ENCODE measurements at regions not wholly inside any gene's neighbourhood (a gene's known extent, or its start where the extent isn't known, plus 50 kb on each side); places are given as distances from the start of the nearest gene placed in this dataset.

GRCh38 chr13:103676329-103676728 lies 610.1 kb upstream of the SLC10A2 start:
- ATAC-seq (no peak), DNase-seq (no peak)
- H3K27ac Mint-ChIP-seq, result no peak overlapping the region
- H3K27me3 Mint-ChIP-seq, result no peaks in the 10 kb centered on the region
- H3K9me3 Mint-ChIP-seq, result peaks cover 0 to 17% (median 3%) of the 10 kb centered on the region in 9 donors
- no peaks in the 10 kb centered on the region for H3K4me1 Mint-ChIP-seq
- H3K36me3 Mint-ChIP-seq, result no peaks in the 10 kb centered on the region
- POLR2A ChIA-PET, result no interaction called here
- H3K4me3 Mint-ChIP-seq, result no peak overlapping the region

GRCh38 chr13:103671547-103671946 lies 605.3 kb upstream of the SLC10A2 start:
- Mint-ChIP-seq H3K27me3 (no peaks in the 10 kb centered on the region), H3K36me3 (no peaks in the 10 kb centered on the region), H3K4me3 (no peak overlapping the region), H3K9me3 (peaks cover 0 to 35% (median 4%) of the 10 kb centered on the region in 9 donors), H3K4me1 (no peaks in the 10 kb centered on the region), H3K27ac (no peak overlapping the region)
- DNase-seq (no peak), ATAC-seq (no peak)
- POLR2A ChIA-PET, result no interaction called here

- Mint-ChIP-seq H3K27me3 (no peaks in the 10 kb centered on the region), H3K36me3 (no peaks in the 10 kb centered on the region), H3K27ac (no peak overlapping the region), H3K4me3 (no peak overlapping the region), H3K4me1 (no peaks in the 10 kb centered on the region), H3K9me3 (peaks cover 0 to 22% (median 4%) of the 10 kb centered on the region in 9 donors)
- no peak for ATAC-seq
- POLR2A ChIA-PET, result no interaction called here
- DNase-seq, result no peak
These were observed 597.8 kb upstream of the SLC10A2 start for GRCh38 chr13:103663996-103664395.

GRCh38 chr13:103656311-103656710 lies 590.1 kb upstream of the SLC10A2 start:
- H3K9me3 Mint-ChIP-seq, result peaks cover 0 to 7% (median under 1%) of the 10 kb centered on the region in 9 donors
- no peak overlapping the region for H3K4me3 Mint-ChIP-seq
- no peaks in the 10 kb centered on the region for H3K4me1 Mint-ChIP-seq
- H3K36me3 Mint-ChIP-seq, result no peaks in the 10 kb centered on the region
- no peak for ATAC-seq
- POLR2A ChIA-PET, result no interaction called here
- H3K27me3 Mint-ChIP-seq, result no peaks in the 10 kb centered on the region
- DNase-seq, result no peak
- no peak overlapping the region for H3K27ac Mint-ChIP-seq

- Mint-ChIP-seq H3K36me3 (no peaks in the 10 kb centered on the region), H3K27ac (no peak overlapping the region), H3K27me3 (peaks cover 0 to 3% (median 0%) of the 10 kb centered on the region in 5 donors), H3K4me1 (no peaks in the 10 kb centered on the region), H3K9me3 (peaks cover 0 to 6% (median 2%) of the 10 kb centered on the region in 9 donors), H3K4me3 (no peak overlapping the region)
- no peak for DNase-seq
- POLR2A ChIA-PET, result no interaction called here
- ATAC-seq, result no peak
These were observed 574.4 kb upstream of the SLC10A2 start for GRCh38 chr13:103640606-103641005.

GRCh38 chr13:103639326-103639725 lies 573.1 kb upstream of the SLC10A2 start:
- no peak overlapping the region for H3K27ac Mint-ChIP-seq
- POLR2A ChIA-PET, result no interaction called here
- peaks cover 0 to 3% (median 0%) of the 10 kb centered on the region in 5 donors for H3K27me3 Mint-ChIP-seq
- ATAC-seq (no peak), DNase-seq (no peak)
- peaks cover 0 to 6% (median 2%) of the 10 kb centered on the region in 9 donors for H3K9me3 Mint-ChIP-seq
- no peaks in the 10 kb centered on the region for H3K36me3 Mint-ChIP-seq
- H3K4me3 Mint-ChIP-seq, result no peak overlapping the region
- H3K4me1 Mint-ChIP-seq, result no peaks in the 10 kb centered on the region

- POLR2A ChIA-PET, result no interaction called here
- Mint-ChIP-seq H3K4me1 (no peaks in the 10 kb centered on the region), H3K9me3 (peaks cover 0 to 6% (median 2%) of the 10 kb centered on the region in 9 donors), H3K27me3 (peaks cover 0 to 3% (median 0%) of the 10 kb centered on the region in 5 donors), H3K4me3 (no peak overlapping the region), H3K36me3 (no peaks in the 10 kb centered on the region), H3K27ac (no peak overlapping the region)
- ATAC-seq (no peak), DNase-seq (no peak)
These were observed 572.5 kb upstream of the SLC10A2 start for GRCh38 chr13:103638706-103639105.

GRCh38 chr13:103634066-103634465 lies 567.8 kb upstream of the SLC10A2 start:
- Mint-ChIP-seq H3K27me3 (peaks cover 0 to 3% (median 0%) of the 10 kb centered on the region in 5 donors), H3K4me1 (no peaks in the 10 kb centered on the region), H3K27ac (no peak overlapping the region), H3K4me3 (no peak overlapping the region), H3K9me3 (peaks cover 0 to 6% (median 2%) of the 10 kb centered on the region in 9 donors), H3K36me3 (no peaks in the 10 kb centered on the region)
- DNase-seq (no peak), ATAC-seq (no peak)
- POLR2A ChIA-PET, result no interaction called here

- H3K27ac Mint-ChIP-seq, result no peak overlapping the region
- H3K9me3 Mint-ChIP-seq, result peaks cover 0 to 8% (median 0%) of the 10 kb centered on the region in 9 donors
- no peak for ATAC-seq
- H3K36me3 Mint-ChIP-seq, result no peaks in the 10 kb centered on the region
- POLR2A ChIA-PET, result no interaction called here
- no peaks in the 10 kb centered on the region for H3K4me1 Mint-ChIP-seq
- no peak overlapping the region for H3K4me3 Mint-ChIP-seq
- H3K27me3 Mint-ChIP-seq, result no peaks in the 10 kb centered on the region
- no peak for DNase-seq
These were observed 559.0 kb upstream of the SLC10A2 start for GRCh38 chr13:103625194-103625593.

GRCh38 chr13:103618151-103618550 lies 551.9 kb upstream of the SLC10A2 start:
- DNase-seq (no peak), ATAC-seq (no peak)
- H3K36me3 Mint-ChIP-seq, result no peaks in the 10 kb centered on the region
- POLR2A ChIA-PET, result no interaction called here
- peaks cover 0 to 6% (median 0%) of the 10 kb centered on the region in 9 donors for H3K9me3 Mint-ChIP-seq
- H3K27ac Mint-ChIP-seq, result no peak overlapping the region
- no peak overlapping the region for H3K4me3 Mint-ChIP-seq
- no peaks in the 10 kb centered on the region for H3K4me1 Mint-ChIP-seq
- H3K27me3 Mint-ChIP-seq, result peaks cover 0 to 2% (median 0%) of the 10 kb centered on the region in 5 donors

- H3K36me3 Mint-ChIP-seq, result no peaks in the 10 kb centered on the region
- no peak for ATAC-seq
These were observed 549.6 kb upstream of the SLC10A2 start for GRCh38 chr13:103615771-103616170.

GRCh38 chr13:103614761-103615160 lies 548.5 kb upstream of the SLC10A2 start:
- no peak overlapping the region for H3K27ac Mint-ChIP-seq
- peaks cover 0 to 1% (median 0%) of the 10 kb centered on the region in 9 donors for H3K9me3 Mint-ChIP-seq
- no peaks in the 10 kb centered on the region for H3K36me3 Mint-ChIP-seq
- POLR2A ChIA-PET, result no interaction called here
- DNase-seq (no peak), ATAC-seq (no peak)
- peaks cover 0 to 2% (median 0%) of the 10 kb centered on the region in 5 donors for H3K27me3 Mint-ChIP-seq
- no peak overlapping the region for H3K4me3 Mint-ChIP-seq
- no peaks in the 10 kb centered on the region for H3K4me1 Mint-ChIP-seq

More at GRCh38 chr13:103615771-103616170, 549.6 kb upstream of the SLC10A2 start:
- DNase-seq, result no peak
- Mint-ChIP-seq H3K4me1 (no peaks in the 10 kb centered on the region), H3K9me3 (no peaks in the 10 kb centered on the region), H3K4me3 (no peak overlapping the region), H3K27ac (no peak overlapping the region), H3K27me3 (peaks cover 0 to 2% (median 0%) of the 10 kb centered on the region in 5 donors)
- POLR2A ChIA-PET, result no interaction called here

- Mint-ChIP-seq H3K27ac (no peak overlapping the region), H3K9me3 (peaks cover 0 to 3% (median 0%) of the 10 kb centered on the region in 9 donors), H3K4me3 (no peak overlapping the region), H3K36me3 (no peaks in the 10 kb centered on the region), H3K27me3 (peaks cover 0 to 1% (median 0%) of the 10 kb centered on the region in 5 donors), H3K4me1 (no peaks in the 10 kb centered on the region)
- ATAC-seq, result no peak
- POLR2A ChIA-PET, result no interaction called here
- DNase-seq, result no peak
These were observed 541.8 kb upstream of the SLC10A2 start for GRCh38 chr13:103607995-103608394.

- Mint-ChIP-seq H3K27ac (no peak overlapping the region), H3K9me3 (peaks cover 0 to 14% (median 0%) of the 10 kb centered on the region in 9 donors), H3K4me3 (no peak overlapping the region), H3K4me1 (no peaks in the 10 kb centered on the region), H3K27me3 (peaks cover 0 to 1% (median 0%) of the 10 kb centered on the region in 5 donors), H3K36me3 (no peaks in the 10 kb centered on the region)
- DNase-seq (no peak), ATAC-seq (no peak)
- POLR2A ChIA-PET, result no interaction called here
These were observed 539.5 kb upstream of the SLC10A2 start for GRCh38 chr13:103605546-103606326.

Data from naive thymus-derived CD8-positive, alpha-beta T cell (primary cell).